ENCODE measurements at regions not wholly inside any gene's neighbourhood (a gene's known extent, or its start where the extent isn't known, plus 50 kb on each side); places are given as distances from the start of the nearest gene placed in this dataset.
A peak's percentile ranks its signal among the peaks of the same experiment; 100 is the strongest.

DNA sequence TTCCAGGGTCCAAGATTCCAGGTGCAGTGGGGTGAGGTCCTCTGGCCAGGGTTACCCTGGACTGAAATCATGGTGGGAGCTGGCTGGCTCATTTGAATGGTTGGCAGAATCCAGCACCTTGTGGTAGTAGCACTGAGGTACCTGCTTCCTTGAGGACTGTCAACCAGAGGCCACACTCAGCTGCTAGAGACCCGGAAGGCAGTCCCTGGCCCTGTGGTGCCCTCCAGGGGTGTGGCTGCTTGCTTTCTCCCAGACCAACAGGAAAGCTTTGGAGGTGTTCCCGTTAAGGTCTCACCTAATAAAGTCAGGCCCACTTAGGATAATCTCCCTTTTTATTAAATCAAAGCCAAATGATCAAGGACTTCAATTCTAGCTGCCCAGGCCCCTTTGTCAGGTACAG is 107.7 kb upstream of the GDF10 start:
- no peaks in the 10 kb centered on the region for H3K9me3 Mint-ChIP-seq
- ATAC-seq, result no peak
- DNase-seq, result no peak
- peaks cover 30% of the 10 kb centered on the region for H3K4me1 Mint-ChIP-seq
- H3K4me3 Mint-ChIP-seq, result no peak overlapping the region
- H3K27me3 Mint-ChIP-seq, result no peaks in the 10 kb centered on the region
- no peak overlapping the region for H3K27ac Mint-ChIP-seq

DNA sequence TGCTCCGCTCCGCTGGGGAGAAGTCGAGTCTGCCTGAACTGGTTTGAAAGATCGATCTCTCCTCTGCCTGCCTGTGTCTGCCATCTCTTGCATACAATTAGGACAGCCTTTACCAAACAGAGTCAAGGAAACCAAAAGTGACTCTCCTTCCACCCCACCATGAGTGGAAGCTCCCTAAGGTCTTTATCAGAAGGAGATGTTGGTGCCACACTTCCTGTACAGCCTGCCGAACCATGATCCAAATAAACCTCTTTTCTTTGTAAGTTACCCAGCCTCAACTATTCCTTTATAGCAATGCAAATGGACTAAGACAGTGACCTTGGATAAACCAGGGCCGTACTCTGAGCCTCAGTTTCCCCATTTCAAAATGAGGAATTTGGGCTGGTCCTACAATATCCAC is 106.3 kb upstream of the GDF10 start:
- H3K9me3 Mint-ChIP-seq, result no peaks in the 10 kb centered on the region
- no peaks in the 10 kb centered on the region for H3K27me3 Mint-ChIP-seq
- H3K27ac Mint-ChIP-seq, result peak overlapping the region in 1 of 2 donors; percentile 5
- H3K4me3 Mint-ChIP-seq, result no peak overlapping the region
- ATAC-seq, result no peak
- DNase-seq, result no peak
- H3K4me1 Mint-ChIP-seq, result peaks cover 30% of the 10 kb centered on the region

DNA sequence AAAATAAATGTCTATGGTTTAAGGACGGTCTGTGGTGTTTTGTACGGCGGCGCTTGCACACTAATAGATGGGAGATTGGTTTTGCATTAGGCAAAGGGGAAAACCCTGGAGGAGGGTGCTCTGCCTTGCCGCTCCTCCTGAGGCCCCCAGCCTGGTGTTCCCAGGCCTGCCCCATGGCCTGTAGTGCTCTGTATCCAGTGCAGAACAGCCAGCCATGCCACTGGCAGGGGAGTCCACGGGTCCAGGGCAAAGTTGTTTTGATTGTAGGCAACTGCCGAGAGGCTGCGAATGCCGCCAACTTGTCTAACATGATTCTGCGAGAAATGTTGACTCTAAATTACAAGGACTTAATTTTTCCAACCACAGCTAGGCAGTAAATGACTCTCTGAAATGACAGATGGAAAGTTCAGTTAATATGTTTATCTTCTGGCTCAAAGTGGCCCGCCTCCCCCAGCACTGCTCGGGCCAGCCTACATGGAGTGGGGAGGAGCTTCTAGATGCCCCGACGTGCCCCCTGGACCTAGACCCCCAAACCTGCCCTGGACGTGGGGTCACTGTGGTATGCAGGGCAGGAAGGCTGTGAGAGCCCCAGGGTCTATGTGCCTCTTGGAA is 104.6 kb upstream of the GDF10 start:
- Mint-ChIP-seq H3K4me1 (peaks cover 23% of the 10 kb centered on the region), H3K9me3 (no peaks in the 10 kb centered on the region), H3K27ac (peak overlapping the region; percentile 89 to 96), H3K27me3 (no peaks in the 10 kb centered on the region), H3K4me3 (peak overlapping the region; percentile 23 to 56)
- ATAC-seq (peak; percentile 80), DNase-seq (peak in 1 of 2 donors; percentile 39)

DNA sequence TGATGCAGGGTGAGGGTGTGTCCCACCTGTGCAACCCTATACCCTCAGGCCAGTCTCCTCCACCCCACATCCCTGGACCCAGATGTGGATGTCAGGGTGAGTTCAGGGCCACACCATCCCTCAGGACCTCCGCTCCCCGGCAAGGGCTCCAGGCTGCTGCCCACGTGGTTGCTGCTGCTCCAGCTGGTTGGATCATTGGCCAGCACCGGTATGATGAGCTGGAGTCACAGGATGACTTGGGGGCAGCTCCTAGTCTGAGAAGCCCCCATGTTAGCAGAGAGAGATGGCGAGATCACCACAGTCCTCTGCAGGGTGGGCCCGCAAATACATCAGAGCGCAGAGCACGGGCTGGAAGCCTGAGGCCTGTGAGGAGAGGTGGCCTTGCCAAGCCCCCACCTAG is 103.3 kb upstream of the GDF10 start:
- Mint-ChIP-seq H3K27ac (peak overlapping the region in 1 of 2 donors; percentile 23), H3K9me3 (no peaks in the 10 kb centered on the region), H3K4me3 (no peak overlapping the region), H3K4me1 (peaks cover 23% of the 10 kb centered on the region), H3K27me3 (no peaks in the 10 kb centered on the region)
- DNase-seq (no peak), ATAC-seq (peak; percentile 33)

DNA sequence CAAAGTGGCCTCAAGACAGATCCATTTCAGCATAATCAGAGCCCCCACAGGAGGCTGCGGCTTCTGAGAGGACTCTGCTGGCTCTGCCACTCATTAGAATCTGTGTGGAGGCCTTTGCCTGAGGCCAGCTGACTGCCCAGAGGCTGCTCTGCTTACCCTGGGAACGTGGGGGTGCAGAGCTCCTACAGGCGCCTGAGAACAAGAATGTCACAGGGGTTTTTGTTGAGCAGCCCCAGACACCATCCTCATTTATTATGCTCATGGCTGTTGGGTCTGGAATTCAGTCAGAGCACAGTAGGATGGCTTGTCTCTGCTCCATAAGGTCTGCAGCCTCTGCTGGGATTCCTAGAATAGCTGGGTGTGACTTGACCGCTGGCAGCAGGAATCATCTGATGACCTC is 101.8 kb upstream of the GDF10 start:
- peaks cover 23% of the 10 kb centered on the region for H3K4me1 Mint-ChIP-seq
- ATAC-seq, result no peak
- H3K9me3 Mint-ChIP-seq, result peaks cover 0 to 3% of the 10 kb centered on the region in 2 donors
- no peak overlapping the region for H3K4me3 Mint-ChIP-seq
- no peak for DNase-seq
- H3K27ac Mint-ChIP-seq, result no peak overlapping the region
- no peaks in the 10 kb centered on the region for H3K27me3 Mint-ChIP-seq

DNA sequence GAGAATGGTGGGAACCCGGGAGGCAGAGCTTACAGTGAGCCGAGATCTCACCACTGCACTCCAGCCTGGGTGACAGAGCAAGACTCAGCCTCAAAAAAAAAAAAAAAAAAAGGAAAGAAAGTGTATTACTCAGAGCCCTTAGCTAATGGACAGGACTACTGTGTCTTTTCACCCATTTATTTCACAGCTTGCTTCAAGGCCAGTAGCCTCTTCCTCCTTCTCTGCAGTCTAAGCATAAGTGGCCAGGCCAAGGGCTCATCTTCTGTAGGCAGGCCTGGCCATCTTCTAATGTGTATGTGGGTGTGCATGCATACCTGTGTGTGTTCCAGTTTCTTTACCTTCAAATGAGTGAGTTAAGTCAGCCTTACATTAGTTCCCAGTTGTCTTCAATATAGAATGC is 94.8 kb upstream of the GDF10 start:
- ATAC-seq (no peak), DNase-seq (no peak)
- Mint-ChIP-seq H3K4me1 (peaks cover 47% of the 10 kb centered on the region), H3K27me3 (no peaks in the 10 kb centered on the region), H3K4me3 (no peak overlapping the region), H3K9me3 (peaks cover 0 to 9% of the 10 kb centered on the region in 2 donors), H3K27ac (no peak overlapping the region)

DNA sequence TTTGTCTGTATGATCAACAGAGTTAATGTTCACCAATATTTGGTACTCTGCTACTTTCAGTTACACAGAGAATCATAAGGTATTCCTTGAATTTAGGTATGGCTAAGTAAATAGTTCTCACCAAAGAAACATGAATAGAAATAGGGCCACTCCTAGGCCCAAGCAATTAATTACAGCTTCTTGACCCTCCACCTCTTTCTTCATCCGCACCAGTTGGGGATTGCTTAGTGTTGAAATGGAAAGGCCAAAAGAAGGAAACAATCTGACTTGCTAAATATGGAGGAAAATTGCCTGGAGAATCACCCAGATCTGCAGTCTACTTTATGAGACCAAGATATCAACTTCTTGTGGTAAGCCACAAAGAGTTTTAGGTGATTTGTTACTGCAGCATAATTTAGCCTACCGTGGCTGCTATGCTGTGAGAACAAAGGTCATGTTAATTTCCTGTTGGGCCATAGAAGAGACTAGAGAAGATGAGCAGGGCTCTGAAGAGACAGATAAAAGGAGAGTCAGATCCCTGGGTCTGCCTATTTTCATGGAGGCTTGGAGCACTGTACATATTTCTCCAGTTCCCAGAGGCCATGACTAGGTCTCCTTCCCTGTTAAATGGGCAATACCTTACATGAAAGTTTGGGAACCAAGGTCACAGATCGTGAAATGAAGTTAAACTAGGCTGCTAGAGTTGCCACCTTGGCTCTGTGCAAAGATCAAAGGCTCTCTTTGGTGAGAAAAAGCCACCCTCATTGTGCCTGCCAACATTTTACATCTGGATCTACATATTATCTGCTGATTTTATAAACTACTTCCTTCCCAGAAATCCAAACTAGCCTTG is 93.3 kb upstream of the GDF10 start:
- H3K4me1 Mint-ChIP-seq, result peaks cover 57% of the 10 kb centered on the region
- no peaks in the 10 kb centered on the region for H3K27me3 Mint-ChIP-seq

DNA sequence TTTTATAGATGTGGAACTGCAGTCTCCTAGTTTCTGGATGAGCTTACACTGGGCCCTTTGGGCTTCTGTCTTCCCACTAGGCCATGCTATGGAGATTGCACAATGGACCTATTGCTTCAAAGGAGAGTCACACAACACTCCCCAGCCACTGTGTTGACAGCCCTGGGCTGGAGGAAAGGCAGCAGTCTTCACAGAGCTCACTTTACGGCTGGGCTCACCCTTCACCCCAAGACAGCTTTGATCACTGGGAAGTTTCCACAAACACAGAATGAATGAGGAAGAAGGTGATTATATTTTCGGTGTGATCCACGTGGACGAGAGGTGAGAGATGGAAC is 92.7 kb upstream of the GDF10 start:
- Mint-ChIP-seq H3K4me3 (peak overlapping the region; percentile 68 to 69), H3K27me3 (no peaks in the 10 kb centered on the region), H3K4me1 (peaks cover 60% of the 10 kb centered on the region), H3K27ac (peak overlapping the region; percentile 90 to 96), H3K9me3 (peaks cover 4 to 10% of the 10 kb centered on the region in 2 donors)
- peak; percentile 78 for ATAC-seq
- peak in 1 of 2 donors; percentile 21 for DNase-seq

More for the DNA sequence above, 93.3 kb upstream of the GDF10 start:
- DNase-seq (peak; percentile 29 to 30), ATAC-seq (peak; percentile 94)
- H3K27ac Mint-ChIP-seq, result peak overlapping the region; percentile 90 to 96
- H3K9me3 Mint-ChIP-seq, result peaks cover 0 to 9% of the 10 kb centered on the region in 2 donors
- H3K4me3 Mint-ChIP-seq, result peak overlapping the region; percentile 68 to 69

DNA sequence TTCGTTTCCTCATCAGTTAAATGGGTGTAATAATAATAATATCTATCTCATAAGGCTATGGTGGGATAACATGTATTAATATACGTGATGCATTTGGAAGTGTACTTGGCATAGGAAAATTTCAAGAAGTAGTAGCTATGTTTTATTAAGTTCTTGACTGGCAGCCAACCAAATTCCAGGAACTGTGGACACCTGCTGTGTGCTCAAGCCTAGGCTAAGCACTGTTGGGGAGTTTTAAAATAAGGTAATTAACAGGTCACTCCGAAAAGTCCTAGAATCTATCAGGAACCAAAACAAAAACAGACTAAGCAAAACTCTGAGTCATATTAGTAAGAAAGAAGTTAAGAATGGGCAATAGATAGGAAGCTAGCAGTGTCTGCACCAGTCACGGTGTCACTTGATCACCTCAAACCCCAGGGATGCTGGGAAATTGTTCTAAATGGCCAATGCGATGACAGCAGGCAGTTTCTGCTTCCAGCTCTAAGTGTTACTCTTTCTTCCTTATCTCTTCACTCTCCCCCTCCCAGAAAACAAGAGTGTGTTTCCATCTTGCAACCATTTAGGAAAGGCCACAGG is 92.0 kb upstream of the GDF10 start:
- DNase-seq (no peak), ATAC-seq (no peak)
- Mint-ChIP-seq H3K4me3 (peak overlapping the region; percentile 68 to 69), H3K9me3 (peaks cover 10 to 16% of the 10 kb centered on the region in 2 donors), H3K4me1 (peaks cover 60% of the 10 kb centered on the region), H3K27ac (peak overlapping the region in 1 of 2 donors; percentile 90), H3K27me3 (no peaks in the 10 kb centered on the region)

DNA sequence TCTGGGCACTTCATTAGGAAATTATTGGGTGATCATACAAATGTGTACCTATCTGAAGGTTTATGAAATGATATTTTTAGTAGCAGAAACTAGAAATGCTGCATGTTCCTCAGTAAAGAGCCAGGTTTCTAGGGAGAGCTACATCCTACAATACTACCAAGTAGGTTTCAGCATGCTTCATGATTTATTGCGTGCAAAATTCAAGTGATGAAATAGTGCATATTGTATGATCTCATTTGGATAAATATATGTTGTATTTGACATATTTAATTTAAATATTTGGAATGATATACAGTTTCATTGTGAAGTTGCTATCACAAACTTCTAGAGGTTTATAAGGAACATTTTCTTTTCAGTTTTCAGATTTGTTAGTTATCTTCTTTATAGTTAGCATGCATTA is 90.5 kb upstream of the GDF10 start:
- Mint-ChIP-seq H3K27ac (no peak overlapping the region), H3K4me1 (peaks cover 58% of the 10 kb centered on the region), H3K4me3 (no peak overlapping the region), H3K27me3 (no peaks in the 10 kb centered on the region), H3K9me3 (peaks cover 9 to 10% of the 10 kb centered on the region in 2 donors)
- no peak for ATAC-seq
- no peak for DNase-seq

DNA sequence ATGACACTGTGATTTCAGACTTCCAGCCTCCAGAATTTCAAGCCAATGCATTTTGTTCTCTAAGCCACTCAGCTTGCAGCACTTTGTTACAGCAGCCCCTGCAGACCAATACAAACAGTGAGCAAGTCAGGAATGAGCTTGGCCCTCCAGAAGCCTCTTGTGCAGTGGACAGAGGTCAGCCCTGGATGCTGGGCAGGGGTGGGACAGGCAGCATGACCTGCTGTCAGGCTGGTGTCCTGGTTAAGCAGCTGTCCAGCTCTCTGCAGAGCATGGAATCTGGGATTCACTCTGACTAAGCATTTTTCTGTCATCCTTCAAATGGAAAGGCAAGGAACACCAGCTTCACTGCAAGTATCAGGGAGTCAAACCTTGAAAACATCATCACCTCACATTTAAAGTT is 85.5 kb upstream of the GDF10 start:
- H3K4me1 Mint-ChIP-seq, result peaks cover 26% of the 10 kb centered on the region
- H3K9me3 Mint-ChIP-seq, result peaks cover 9 to 10% of the 10 kb centered on the region in 2 donors
- no peak for ATAC-seq
- no peak overlapping the region for H3K4me3 Mint-ChIP-seq
- no peak for DNase-seq
- H3K27ac Mint-ChIP-seq, result no peak overlapping the region
- no peaks in the 10 kb centered on the region for H3K27me3 Mint-ChIP-seq

DNA sequence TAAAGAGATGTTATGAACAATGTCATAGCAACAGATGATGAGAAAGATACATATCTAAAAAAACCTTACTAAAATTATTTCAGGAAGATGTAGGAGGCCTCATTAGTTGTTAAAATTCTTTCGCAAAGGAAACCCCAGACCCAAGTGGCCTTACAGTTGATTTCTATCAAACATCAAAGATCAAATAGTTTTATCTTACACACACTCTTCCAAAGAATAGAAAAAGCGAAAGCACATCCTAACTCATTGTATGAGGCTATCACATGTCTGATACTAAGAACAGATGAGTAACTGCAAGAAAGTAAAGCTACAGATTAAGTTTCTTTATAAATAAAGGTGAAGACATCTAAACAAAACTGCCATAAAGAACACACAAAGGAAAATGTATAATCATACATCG is 82.9 kb upstream of the GDF10 start:
- H3K4me3 Mint-ChIP-seq, result no peak overlapping the region
- ATAC-seq (no peak), DNase-seq (no peak)
- H3K27me3 Mint-ChIP-seq, result no peaks in the 10 kb centered on the region
- H3K27ac Mint-ChIP-seq, result peak overlapping the region; percentile 59
- H3K4me1 Mint-ChIP-seq, result peaks cover 14% of the 10 kb centered on the region
- peaks cover 7 to 9% of the 10 kb centered on the region in 2 donors for H3K9me3 Mint-ChIP-seq

DNA sequence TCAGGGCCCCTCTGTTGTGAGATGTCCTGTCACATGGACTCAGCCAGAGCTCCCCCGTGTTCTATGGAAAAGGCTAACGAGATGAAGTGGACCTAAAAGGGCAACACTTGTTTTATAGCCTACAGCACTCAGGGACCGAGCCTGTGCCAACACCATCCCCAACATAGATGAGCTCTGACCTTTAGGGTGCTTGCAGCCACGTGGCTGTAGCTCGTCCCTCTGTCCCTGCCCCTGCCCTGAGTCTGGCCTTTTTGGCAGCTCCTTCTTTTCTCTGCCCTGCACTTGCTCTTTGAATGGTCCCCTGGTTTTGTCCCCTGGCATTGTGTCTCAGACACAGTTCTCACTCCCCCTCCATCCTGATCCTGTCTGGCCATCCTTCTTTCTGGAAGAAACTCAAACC is 81.2 kb upstream of the GDF10 start:
- H3K27ac Mint-ChIP-seq, result peak overlapping the region in 1 of 2 donors; percentile 72
- ATAC-seq (no peak), DNase-seq (no peak)
- no peaks in the 10 kb centered on the region for H3K27me3 Mint-ChIP-seq
- H3K4me3 Mint-ChIP-seq, result no peak overlapping the region
- H3K9me3 Mint-ChIP-seq, result no peaks in the 10 kb centered on the region
- H3K4me1 Mint-ChIP-seq, result peaks cover 14% of the 10 kb centered on the region

DNA sequence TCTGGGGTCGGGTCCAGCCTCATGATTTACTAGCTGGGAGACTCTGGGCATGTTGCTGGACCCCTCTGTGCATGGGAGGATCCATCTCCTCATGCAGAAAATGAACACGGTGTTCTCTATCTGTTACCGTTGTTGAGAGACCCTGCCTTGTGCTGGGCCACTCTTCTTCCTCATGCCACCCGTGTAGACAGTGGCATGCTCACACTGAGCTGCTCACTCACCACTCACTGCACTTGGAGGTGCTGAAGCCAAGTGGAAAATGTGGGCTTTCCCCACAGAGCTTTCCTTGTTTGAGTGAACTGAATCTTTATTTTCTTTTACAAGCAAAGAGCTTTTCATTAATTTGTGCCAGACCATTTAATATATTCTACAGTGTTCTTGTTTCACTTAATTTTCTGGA is 77.5 kb upstream of the GDF10 start:
- Mint-ChIP-seq H3K4me1 (peaks cover 16% of the 10 kb centered on the region), H3K4me3 (no peak overlapping the region), H3K27ac (no peak overlapping the region), H3K27me3 (no peaks in the 10 kb centered on the region), H3K9me3 (no peaks in the 10 kb centered on the region)
- ATAC-seq (no peak), DNase-seq (no peak)

DNA sequence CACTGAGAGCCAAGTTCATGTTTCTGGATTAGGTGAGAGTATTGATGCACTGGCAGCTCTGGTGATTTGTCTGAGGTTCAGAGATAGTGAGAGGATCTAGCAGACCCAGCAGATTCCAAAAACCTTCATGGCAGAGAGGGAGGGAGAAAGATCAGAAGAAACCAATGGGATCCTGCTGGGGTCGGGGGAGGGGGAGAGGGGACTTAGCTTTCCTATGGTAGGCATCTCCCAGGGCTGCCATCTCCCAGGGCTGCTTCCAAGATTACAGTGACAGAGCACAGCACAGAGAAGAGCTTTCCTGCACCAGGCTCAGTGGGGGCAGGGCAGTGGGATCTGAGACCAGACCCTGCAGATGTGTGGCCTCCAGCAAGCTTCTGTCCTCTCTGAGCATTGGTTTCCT is 76.8 kb upstream of the GDF10 start:
- Mint-ChIP-seq H3K4me3 (no peak overlapping the region), H3K27ac (no peak overlapping the region), H3K4me1 (peaks cover 12% of the 10 kb centered on the region), H3K9me3 (no peaks in the 10 kb centered on the region), H3K27me3 (no peaks in the 10 kb centered on the region)
- no peak for ATAC-seq
- no peak for DNase-seq

DNA sequence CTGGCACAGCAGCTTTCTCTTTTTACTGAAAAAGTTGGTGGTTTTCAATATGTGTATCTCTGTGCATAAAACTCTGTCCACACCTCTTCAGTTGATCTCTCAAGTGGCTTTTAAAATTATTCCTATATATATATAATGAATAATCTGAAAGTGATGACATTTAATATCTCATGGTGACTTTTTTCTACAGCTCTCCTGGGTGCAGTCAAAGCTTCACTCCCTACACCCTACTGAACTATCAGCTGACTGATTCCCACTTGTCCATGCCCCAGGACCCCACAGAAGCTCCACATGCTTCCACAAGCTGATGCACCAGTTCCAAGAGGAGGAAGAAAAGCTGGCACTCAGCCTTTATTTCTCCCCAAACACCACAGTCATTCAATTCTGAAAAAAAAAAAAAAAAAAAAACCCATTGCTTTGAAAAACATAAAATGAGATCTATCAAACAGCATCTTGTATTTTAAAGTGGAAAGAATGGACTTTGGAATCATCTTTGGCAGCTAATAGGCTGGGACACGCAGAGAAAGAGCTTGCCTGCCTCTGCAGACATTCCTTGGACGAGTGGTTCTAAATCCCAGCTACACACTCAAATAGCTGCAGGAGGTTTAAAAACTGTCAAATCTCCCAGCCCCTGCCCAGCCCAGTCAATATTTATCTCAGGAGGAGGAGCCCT is 75.3 kb upstream of the GDF10 start:
- Mint-ChIP-seq H3K4me1 (peaks cover 12% of the 10 kb centered on the region), H3K4me3 (no peak overlapping the region), H3K27me3 (no peaks in the 10 kb centered on the region), H3K27ac (no peak overlapping the region), H3K9me3 (peaks cover 6 to 7% of the 10 kb centered on the region in 2 donors)
- DNase-seq (no peak), ATAC-seq (no peak)

Data from stimulated activated naive CD8-positive, alpha-beta T cell treated with anti-CD3 and anti-CD28 coated beads, Interleukin-15, amount 100 ng/mL, for 72 hours (primary cell).